SIG-M5 treated with dmso at 0.1 percent for 504 hours (cell line): ENCODE measurements at regions not wholly inside any gene's neighbourhood (a gene's known extent, or its start where the extent isn't known, plus 50 kb on each side); places are given as distances from the start of the nearest gene placed in this dataset.
A peak's percentile ranks its signal among the peaks of the same experiment; 100 is the strongest.

Experiments
- DNase-seq: peaks from one replicate; lab custom pipeline; 2025; ENCODE audit not compliant: unreplicated experiment; lab: John Stamatoyannopoulos, UW

GRCh38 chr3:34175636-34176176 lies 377.3 kb downstream of the PDCD6IP start:
- DNase-seq: no peak

- DNase-seq: no peak
These were observed 378.3 kb downstream of the PDCD6IP start for GRCh38 chr3:34176723-34177122.

- no peak for DNase-seq
These were observed 380.0 kb downstream of the PDCD6IP start for GRCh38 chr3:34178415-34178814.

GRCh38 chr3:34179716-34180115 lies 381.3 kb downstream of the PDCD6IP start:
- no peak for DNase-seq

GRCh38 chr3:34180532-34180931 lies 382.1 kb downstream of the PDCD6IP start:
- DNase-seq: no peak

- no peak for DNase-seq
These were observed 384.7 kb downstream of the PDCD6IP start for GRCh38 chr3:34183114-34183513.

- DNase-seq: no peak
These were observed 385.3 kb downstream of the PDCD6IP start for GRCh38 chr3:34183611-34184340.

- DNase-seq: no peak
These were observed 386.9 kb downstream of the PDCD6IP start for GRCh38 chr3:34185301-34185700.

- DNase-seq: no peak
These were observed 390.7 kb downstream of the PDCD6IP start for GRCh38 chr3:34189133-34189532.

GRCh38 chr3:34196914-34197313 lies 398.5 kb downstream of the PDCD6IP start:
- no peak for DNase-seq

- no peak for DNase-seq
These were observed 399.9 kb downstream of the PDCD6IP start for GRCh38 chr3:34198309-34198708.

- no peak for DNase-seq
These were observed 402.1 kb downstream of the PDCD6IP start for GRCh38 chr3:34200576-34200975.

GRCh38 chr3:34202975-34203374 lies 404.5 kb downstream of the PDCD6IP start:
- no peak for DNase-seq

- no peak for DNase-seq
These were observed 405.0 kb downstream of the PDCD6IP start for GRCh38 chr3:34203386-34203785.

GRCh38 chr3:34207002-34207401 lies 408.6 kb downstream of the PDCD6IP start:
- DNase-seq: no peak

- no peak for DNase-seq
These were observed 409.4 kb downstream of the PDCD6IP start for GRCh38 chr3:34207806-34208205.

GRCh38 chr3:34212175-34212574 lies 413.7 kb downstream of the PDCD6IP start:
- DNase-seq: no peak

- DNase-seq: peak; percentile 2
These were observed 414.2 kb downstream of the PDCD6IP start for GRCh38 chr3:34212656-34213055.

- DNase-seq: no peak
These were observed 415.0 kb downstream of the PDCD6IP start for GRCh38 chr3:34213478-34213877.

- no peak for DNase-seq
These were observed 418.4 kb downstream of the PDCD6IP start for GRCh38 chr3:34216711-34217335.

GRCh38 chr3:34218706-34219385 lies 420.4 kb downstream of the PDCD6IP start:
- DNase-seq: no peak

- no peak for DNase-seq
These were observed 421.1 kb downstream of the PDCD6IP start for GRCh38 chr3:34219556-34219955.
